Psoas muscle (tissue), 7 donors: ENCODE measurements at regions not wholly inside any gene's neighbourhood (a gene's known extent, or its start where the extent isn't known, plus 50 kb on each side); places are given as distances from the start of the nearest gene placed in this dataset.

Experiments used
- ATAC-seq, 4 donors: fragments of 200-7000 bp; cut with Tn5 transposase; one replicate each; pipeline ENCODE4 v1.9.1; 2020; ENCODE audit warnings: moderate library complexity in 3 of 4, mild to moderate bottlenecking in 2 of 4
- DNase-seq, 2 donors: peaks; one replicate each; pipeline ENCODE4 v3.0.0-alpha.2; 2020
- H3K27ac ChIP-seq: fragments of 200-600 bp; one replicate; pipeline ENCODE4 v1.8.0; 2022
- H3K27me3 ChIP-seq, 3 donors: fragments of 200-600 bp in 1 of 3; one replicate each; pipeline versions ENCODE4 v1.6.1 to v1.8.0; 2013 to 2022; ENCODE audit warnings: low read length in 2 of 3, mild to moderate bottlenecking in 2 of 3, moderate library complexity in 1 of 3; ENCODE audit not compliant: insufficient read depth in 3 of 3
- H3K36me3 ChIP-seq, 2 donors: fragments of 200-600 bp in 1 of 2; one replicate each; pipeline versions ENCODE4 v1.6.1 to v1.8.0; 2013 to 2022; ENCODE audit warnings: low read depth in 1 of 2, mild to moderate bottlenecking in 1 of 2, moderate library complexity in 1 of 2; ENCODE audit not compliant: insufficient read depth in 1 of 2
- H3K4me1 ChIP-seq: fragments of 200-600 bp; one replicate; pipeline ENCODE4 v1.8.0; 2022
- H3K4me3 ChIP-seq: fragments of 200-600 bp; one replicate; pipeline ENCODE4 v1.8.0; 2022; ENCODE audit warnings: mild to moderate bottlenecking
- H3K9me3 ChIP-seq: fragments of 200-600 bp; one replicate; pipeline ENCODE4 v1.8.0; 2022
- CTCF ChIP-seq: fragments of 200-600 bp; IDR thresholded peaks from one replicate; pipeline ENCODE4 v1.8.0; 2022; ENCODE audit warnings: antibody characterized with exemption
- WGBS, 3 donors: extraction: QIAGEN DNeasy Blood & Tissue Kit; methylation state at CpG; one replicate each; pipeline versions ENCODE4 v1.1.6 to v1.1.7; 2013; 5-methylcytosine and 5-hydroxymethylcytosine counted together
- intact Hi-C, 2 donors: fragments of 100-400 bp; cut with DNase I; formaldehyde crosslinking; loops; one replicate each; pipeline versions ENCODE4 v1.11.0 to v1.14.2; 2022
- donor health status: healthy with polysubstance abuse.
- donor health status: DM: no; HTN: no; CAD: no; lungs with moderate emphysema.
- donor health status: Bipolar disorder and iron deficiency.
- donor health status: healthy.
- donor health status: DM: yes; HTN: yes; CAD: no.
- donor health status: DM: no; HTN: no; CAD: no.
- donor health status: DM: yes; HTN: yes; CAD: no.

- no peaks in the 10 kb centered on the region for H3K36me3 ChIP-seq
- TF ChIP-seq CTCF: no peak
- H3K27me3 ChIP-seq: peaks cover 0 to 2% (median 0%) of the 10 kb centered on the region in 3 donors
- no peak for ATAC-seq
- DNase-seq: no peak
- H3K27ac ChIP-seq: no peak overlapping the region
- WGBS, 3 donors: 34 to 64% (median 59%) methylated on average over 4 of the region's 4 CpGs
- H3K9me3 ChIP-seq: no peaks in the 10 kb centered on the region
- no peaks in the 10 kb centered on the region for H3K4me1 ChIP-seq
- intact Hi-C loops: no loop called here
- H3K4me3 ChIP-seq: no peak overlapping the region
Measured at GRCh38 chr2:8389431-8390108, 292.3 kb upstream of the ID2 start.

DNA sequence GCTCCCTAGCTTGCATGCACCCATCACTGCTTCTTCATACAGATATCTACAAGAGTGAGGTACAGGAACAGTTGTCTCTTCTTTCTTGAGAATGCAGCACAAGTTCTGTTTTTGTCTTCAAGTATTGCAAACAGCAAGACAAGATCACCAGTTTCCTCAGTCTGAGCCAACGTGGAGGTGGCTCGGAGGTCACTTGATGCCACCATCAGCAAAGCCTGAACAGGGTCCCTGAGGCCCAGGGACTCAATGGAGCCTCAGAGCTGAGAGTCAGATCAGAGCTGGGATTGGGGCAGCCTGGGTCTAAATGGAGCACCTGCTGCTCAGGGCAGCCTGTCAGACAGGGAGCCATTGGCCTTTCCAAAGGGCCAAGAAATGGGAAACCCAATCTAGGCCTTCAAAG is 290.7 kb upstream of the ID2 start:
- DNase-seq (no peak), ATAC-seq (no peak)
- WGBS, 3 donors: 89 to 96% (median 91%) methylated on average over 2 of the region's 2 CpGs
- no peaks in the 10 kb centered on the region for H3K36me3 ChIP-seq
- H3K4me1 ChIP-seq: no peaks in the 10 kb centered on the region
- peaks cover 0 to 2% (median 0%) of the 10 kb centered on the region in 3 donors for H3K27me3 ChIP-seq
- no peaks in the 10 kb centered on the region for H3K9me3 ChIP-seq
- TF ChIP-seq CTCF: no peak
- intact Hi-C loops: no loop called here
- H3K4me3 ChIP-seq: no peak overlapping the region
- no peak overlapping the region for H3K27ac ChIP-seq

- Histone ChIP-seq H3K36me3 (no peaks in the 10 kb centered on the region), H3K27ac (no peak overlapping the region), H3K4me1 (no peaks in the 10 kb centered on the region), H3K9me3 (no peaks in the 10 kb centered on the region), H3K27me3 (peaks cover 0 to 2% (median 0%) of the 10 kb centered on the region in 3 donors), H3K4me3 (no peak overlapping the region)
- no peak for TF ChIP-seq CTCF
- WGBS, 3 donors: 85 to 93% (median 92%) methylated on average over 3 of the region's 3 CpGs
- no peak for ATAC-seq
- DNase-seq: no peak
- intact Hi-C loops: no loop called here
Measured at GRCh38 chr2:8391584-8391983, 290.3 kb upstream of the ID2 start.

GRCh38 chr2:8392098-8392866 is 289.6 kb upstream of the ID2 start:
- H3K27ac ChIP-seq: no peak overlapping the region
- intact Hi-C loops: no loop called here
- TF ChIP-seq CTCF: no peak

More at GRCh38 chr2:8392098-8392866, 289.6 kb upstream of the ID2 start:
- H3K36me3 ChIP-seq: no peaks in the 10 kb centered on the region
- DNase-seq (no peak), ATAC-seq (no peak)
- no peaks in the 10 kb centered on the region for H3K9me3 ChIP-seq
- peaks cover 0 to 2% (median 0%) of the 10 kb centered on the region in 3 donors for H3K27me3 ChIP-seq
- 88 to 94% (median 89%) methylated on average over 12 of the region's 12 CpGs for WGBS, 3 donors
- no peak overlapping the region for H3K4me3 ChIP-seq
- no peaks in the 10 kb centered on the region for H3K4me1 ChIP-seq
